ENCODE measurements at regions not wholly inside any gene's neighbourhood (a gene's known extent, or its start where the extent isn't known, plus 50 kb on each side); places are given as distances from the start of the nearest gene placed in this dataset.

DNA sequence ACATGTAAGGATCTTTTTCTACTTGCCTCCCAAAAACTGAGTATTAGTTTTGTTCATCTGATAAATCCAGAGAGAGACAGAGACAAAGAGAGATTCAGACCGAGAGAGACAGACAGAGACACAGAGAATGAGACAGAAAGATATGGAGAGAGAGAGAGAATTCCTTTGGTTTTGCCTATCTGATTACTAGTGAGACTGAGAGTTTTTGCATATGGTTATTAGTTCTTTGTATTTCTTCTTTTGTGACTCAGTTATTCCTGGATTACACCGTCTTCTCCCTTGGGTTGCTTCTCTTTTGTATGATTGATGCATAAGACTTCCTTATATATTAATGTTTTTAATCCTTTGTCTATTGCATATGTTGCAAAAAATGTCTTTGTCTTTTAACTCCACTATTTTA, 91.2 kb upstream of the SPATA31C2 start:
- DNase-seq (ENCODE audit: low spot score): no peak

GRCh38 chr9:88224938-88225337, 86.7 kb upstream of the SPATA31C2 start:
- DNase-seq (ENCODE audit: low spot score): no peak

GRCh38 chr9:88221105-88221504, 82.8 kb upstream of the SPATA31C2 start:
- no peak for DNase-seq (ENCODE audit: low spot score)

GRCh38 chr9:88220652-88221051, 82.4 kb upstream of the SPATA31C2 start:
- DNase-seq (ENCODE audit: low spot score): no peak

GRCh38 chr9:88219601-88220000, 81.3 kb upstream of the SPATA31C2 start:
- DNase-seq (ENCODE audit: low spot score): no peak

DNA sequence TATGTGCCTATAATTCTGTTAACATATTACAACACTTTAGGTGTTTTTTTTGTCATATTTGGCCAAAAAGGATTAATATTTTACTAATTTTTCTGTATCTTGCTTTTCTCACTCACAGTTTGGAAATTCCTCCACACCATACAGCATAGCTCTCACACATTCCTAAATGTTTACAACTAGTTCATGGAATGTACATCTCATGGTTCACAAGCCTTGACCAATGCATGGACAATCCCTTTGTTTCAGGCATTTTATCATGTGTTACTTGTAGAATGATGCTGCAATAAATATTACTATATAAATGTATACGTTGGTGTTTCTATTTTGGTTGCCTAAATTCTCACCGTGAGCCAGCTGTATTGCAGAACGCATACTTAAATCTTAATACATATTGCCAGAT, 80.5 kb upstream of the SPATA31C2 start:
- no peak for DNase-seq (ENCODE audit: low spot score)

DNA sequence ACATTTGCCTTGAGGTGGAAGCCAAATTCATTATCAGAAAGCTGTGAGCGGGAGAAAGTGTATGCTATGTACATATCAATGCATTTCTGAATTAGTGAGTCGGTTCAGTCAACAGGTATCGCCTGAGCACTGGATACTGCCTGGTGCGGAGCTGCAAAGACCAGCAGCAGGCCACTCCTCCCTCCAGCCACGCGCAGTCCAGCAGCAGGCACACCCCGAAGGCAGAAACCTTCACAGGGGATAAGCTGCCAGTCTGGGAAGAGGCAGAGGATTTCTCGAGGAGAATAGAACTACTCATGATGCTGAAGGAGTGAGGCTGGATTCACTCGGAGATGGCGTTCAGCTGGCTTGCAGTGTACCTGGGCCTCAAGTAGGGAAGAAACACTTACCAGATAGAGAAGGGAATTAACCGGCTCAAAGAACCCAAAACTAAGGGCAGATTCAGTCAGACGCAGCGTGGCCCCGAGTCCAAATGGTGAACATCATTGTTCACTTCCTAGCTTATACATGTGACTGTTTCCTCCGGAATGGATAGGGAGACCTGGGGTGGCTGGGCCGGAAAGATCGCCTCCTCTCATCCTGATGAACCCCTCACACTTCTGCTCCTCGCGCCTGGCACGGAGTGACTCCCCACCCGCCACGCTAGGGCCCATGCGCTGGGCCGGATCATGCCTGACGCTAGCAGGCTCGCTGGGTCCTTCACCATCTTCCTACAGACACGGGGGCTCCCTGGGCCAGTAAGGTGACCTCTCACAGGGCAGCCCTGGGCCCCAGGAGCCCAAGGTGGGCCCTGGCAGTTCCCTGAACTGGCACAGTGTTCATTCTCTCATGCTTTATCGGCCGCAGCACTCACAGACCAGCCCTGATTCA, 78.1 kb upstream of the SPATA31C2 start:
- DNase-seq (ENCODE audit: low spot score): no peak

GRCh38 chr9:88215196-88216125, 77.2 kb upstream of the SPATA31C2 start:
- no peak for DNase-seq (ENCODE audit: low spot score)

DNA sequence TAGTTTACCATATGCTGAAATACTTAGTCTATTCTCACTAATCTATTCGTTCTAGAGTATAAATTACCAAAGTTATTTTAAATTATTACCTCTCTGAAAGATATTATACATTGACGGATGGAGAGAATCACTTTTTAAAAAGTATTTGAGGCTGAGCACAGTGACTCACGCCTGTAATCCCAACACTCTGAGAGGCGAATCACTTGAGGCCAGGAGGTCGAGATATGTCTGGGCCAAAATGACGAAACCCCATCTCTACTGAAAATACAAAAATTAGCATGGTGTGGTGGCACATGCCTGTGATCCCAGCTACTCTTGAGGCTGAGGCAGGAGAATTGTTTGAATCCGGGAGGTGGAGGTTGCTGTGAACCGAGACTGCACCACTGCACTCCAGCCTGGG, 64.0 kb upstream of the SPATA31C2 start:
- no peak for DNase-seq (ENCODE audit: low spot score)

DNA sequence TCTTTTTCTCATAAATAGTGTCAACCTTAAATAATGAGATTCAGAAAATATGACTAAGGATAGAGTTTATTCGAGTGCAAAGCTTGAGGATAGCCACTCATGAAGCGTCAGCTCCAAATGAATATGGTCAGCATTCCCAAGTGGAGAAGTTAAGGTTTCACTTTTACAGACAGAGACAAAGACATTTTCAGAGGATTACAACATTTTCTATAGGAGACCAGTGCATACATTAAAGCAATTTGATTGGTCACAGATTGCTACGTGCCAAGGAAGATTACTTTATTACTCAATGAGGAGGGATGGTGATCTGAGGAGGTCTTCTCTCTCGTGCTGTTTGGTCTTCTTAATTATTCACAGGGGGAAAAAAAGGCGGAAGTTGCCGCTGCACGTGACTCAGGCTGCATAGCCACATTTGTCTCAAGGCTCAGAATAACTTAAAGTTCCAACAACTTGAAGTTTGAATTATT, 60.1 kb upstream of the SPATA31C2 start:
- DNase-seq (ENCODE audit: low spot score): no peak

DNA sequence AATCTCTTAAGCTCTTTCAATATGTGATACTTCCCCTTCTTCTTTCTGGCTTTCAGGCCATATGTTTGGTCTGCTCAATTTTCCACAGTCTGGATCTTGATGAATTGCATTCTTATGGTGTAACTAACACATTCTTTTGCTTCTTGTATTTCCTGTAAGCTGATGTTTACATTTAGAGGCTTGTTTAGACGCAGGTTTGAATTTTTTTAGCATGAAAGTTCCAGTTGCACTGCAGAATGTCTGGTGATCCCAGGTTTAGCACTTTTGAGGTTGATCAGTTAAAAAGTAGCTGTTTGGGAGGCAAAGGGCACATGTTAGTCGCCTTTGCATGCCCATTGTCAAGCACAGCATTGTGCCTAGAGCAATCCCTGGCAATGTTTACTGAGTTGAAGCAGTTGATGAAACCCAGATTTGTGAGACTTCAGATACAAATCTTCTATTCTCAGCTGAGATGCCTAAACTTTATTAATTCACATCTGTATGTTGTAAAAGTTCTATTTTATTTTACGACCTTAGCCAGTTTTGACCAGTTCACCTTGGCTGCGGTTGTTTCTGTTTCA, 59.6 kb upstream of the SPATA31C2 start:
- DNase-seq (ENCODE audit: low spot score): no peak

DNA sequence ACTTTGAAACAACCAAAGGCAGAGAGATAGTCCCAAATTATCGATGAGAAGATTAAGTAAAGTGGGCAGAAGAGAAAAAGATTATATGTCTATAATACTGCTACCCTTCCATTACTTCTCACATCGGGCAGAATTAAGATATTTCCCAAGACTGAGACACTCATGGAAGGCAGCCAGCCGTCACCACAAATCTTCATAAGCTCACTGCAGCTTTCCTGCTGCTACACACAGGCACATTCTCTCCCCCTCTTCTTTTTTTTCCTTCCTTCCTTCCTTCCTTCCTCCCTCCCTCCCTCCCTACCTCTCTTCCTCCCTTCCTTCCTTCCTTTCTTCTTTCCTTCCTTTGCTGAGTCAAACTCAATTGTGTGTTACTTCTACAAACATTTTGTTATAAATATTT, 58.7 kb upstream of the SPATA31C2 start:
- no peak for DNase-seq (ENCODE audit: low spot score)

GRCh38 chr9:88196142-88196790, 58.0 kb upstream of the SPATA31C2 start:
- no peak for DNase-seq (ENCODE audit: low spot score)

DNA sequence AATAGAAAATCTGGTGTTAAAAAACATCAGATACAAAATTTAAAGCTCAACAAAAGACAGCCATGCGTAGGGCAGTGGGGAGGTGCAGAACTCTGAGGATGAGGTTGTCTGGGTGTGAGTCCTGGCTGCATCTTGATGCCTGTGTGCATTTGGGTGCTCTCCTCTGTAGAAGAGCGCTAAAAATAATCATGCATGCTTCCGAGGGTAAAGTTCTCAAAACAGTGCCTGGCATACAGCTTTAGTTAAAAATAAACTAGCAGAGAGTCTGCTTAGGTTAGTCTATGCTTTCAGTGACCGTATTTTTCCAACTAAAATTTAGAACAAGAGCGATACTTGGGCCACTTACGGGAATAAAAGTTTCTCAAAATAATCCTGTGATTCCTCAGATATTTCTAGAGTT, 55.5 kb upstream of the SPATA31C2 start:
- no peak for DNase-seq (ENCODE audit: low spot score)

DNA sequence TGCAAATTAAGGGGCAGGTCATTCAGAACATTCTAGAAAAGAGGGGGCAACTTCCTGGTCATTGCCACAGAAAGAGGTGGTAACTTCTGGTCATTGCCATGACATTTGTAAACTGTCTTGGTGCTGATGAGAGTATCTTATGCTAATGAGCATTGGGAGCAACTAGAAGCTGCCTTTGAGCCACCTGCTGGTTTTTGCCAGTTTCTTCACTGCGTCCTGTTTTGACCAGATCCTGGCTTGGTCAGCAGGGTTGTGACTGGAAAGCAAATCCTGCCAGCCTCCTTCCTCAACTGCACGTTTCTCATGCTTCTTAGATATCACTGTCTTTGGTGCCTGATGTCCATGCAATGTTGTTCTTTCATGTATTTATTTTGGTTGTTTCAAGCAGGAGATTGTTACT, 53.2 kb upstream of the SPATA31C2 start:
- no peak for DNase-seq (ENCODE audit: low spot score)

DNA sequence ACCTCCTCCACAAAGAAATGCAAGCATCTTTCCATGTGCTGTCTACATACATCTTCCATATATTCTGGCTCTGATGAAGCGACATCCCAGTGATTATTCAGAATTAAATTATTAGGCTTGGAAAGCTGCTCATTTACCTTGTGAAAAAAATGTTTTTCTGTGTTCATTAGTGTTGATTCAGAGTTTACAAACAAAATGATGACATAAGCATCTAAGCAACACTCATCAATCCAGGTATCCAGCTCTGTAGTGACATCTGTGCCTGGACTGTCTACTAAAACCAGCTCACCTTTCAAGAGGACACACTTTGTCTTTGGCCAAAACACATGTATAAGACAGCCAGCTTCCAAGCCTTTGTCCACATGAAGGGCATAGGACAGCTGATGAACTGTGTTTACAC, 51.1 kb upstream of the SPATA31C2 start:
- no peak for DNase-seq (ENCODE audit: low spot score)

All from ureter (tissue), 1 donor.